BLaER1 treated with 17β-estradiol and CSF1 and Interleukin-3, amounts not matched to agents 10 nM and 100 nM (cell line): ENCODE measurements at regions not wholly inside any gene's neighbourhood (a gene's known extent, or its start where the extent isn't known, plus 50 kb on each side); places are given as distances from the start of the nearest gene placed in this dataset.
A peak's percentile ranks its signal among the peaks of the same experiment; 100 is the strongest.
"Not testable (repeated sequence)": the region's sequence is repeated elsewhere in the genome, so short reads cannot be mapped to it uniquely, and the experiment has no call there.

ENCODE experiments used
- H3K27ac ChIP-seq, 11 experiments: shearing (Covaris generic); formaldehyde crosslinking; 2 replicates each; pipeline ENCODE4 v1.8.1; 2022
- H3K27me3 ChIP-seq, 11 experiments: shearing (Covaris generic); formaldehyde crosslinking; 2 replicates each; pipeline ENCODE4 v1.8.1; 2022
- H3K36me3 ChIP-seq, 11 experiments: shearing (Covaris generic); formaldehyde crosslinking; 2 replicates each; pipeline ENCODE4 v1.8.1; 2022
- H3K4me1 ChIP-seq, 10 experiments: shearing (Covaris generic); formaldehyde crosslinking; 2 replicates each; pipeline ENCODE4 v1.8.1; 2022
- H3K4me2 ChIP-seq, 11 experiments: shearing (Covaris generic); formaldehyde crosslinking; 2 replicates each; pipeline ENCODE4 v1.8.1; 2022
- H3K4me3 ChIP-seq, 10 experiments: shearing (Covaris generic); formaldehyde crosslinking; 2 replicates each; pipeline ENCODE4 v1.8.1; 2022
- H3K9ac ChIP-seq, 11 experiments: shearing (Covaris generic); formaldehyde crosslinking; 2 replicates each; pipeline ENCODE4 v1.8.1; 2022
- H3K9me3 ChIP-seq, 11 experiments: shearing (Covaris generic); formaldehyde crosslinking; replicated peaks in 1 of 11; 2 replicates each; pipeline ENCODE4 v1.8.1; 2022
- H4K20me1 ChIP-seq, 11 experiments: shearing (Covaris generic); formaldehyde crosslinking; 2 replicates each; pipeline ENCODE4 v1.8.1; 2022
- Cebpa-rat ChIP-seq, 11 experiments: shearing (Covaris generic); IDR thresholded peaks; 2 replicates each; pipeline ENCODE4 v1.8.1; 2022

DNA sequence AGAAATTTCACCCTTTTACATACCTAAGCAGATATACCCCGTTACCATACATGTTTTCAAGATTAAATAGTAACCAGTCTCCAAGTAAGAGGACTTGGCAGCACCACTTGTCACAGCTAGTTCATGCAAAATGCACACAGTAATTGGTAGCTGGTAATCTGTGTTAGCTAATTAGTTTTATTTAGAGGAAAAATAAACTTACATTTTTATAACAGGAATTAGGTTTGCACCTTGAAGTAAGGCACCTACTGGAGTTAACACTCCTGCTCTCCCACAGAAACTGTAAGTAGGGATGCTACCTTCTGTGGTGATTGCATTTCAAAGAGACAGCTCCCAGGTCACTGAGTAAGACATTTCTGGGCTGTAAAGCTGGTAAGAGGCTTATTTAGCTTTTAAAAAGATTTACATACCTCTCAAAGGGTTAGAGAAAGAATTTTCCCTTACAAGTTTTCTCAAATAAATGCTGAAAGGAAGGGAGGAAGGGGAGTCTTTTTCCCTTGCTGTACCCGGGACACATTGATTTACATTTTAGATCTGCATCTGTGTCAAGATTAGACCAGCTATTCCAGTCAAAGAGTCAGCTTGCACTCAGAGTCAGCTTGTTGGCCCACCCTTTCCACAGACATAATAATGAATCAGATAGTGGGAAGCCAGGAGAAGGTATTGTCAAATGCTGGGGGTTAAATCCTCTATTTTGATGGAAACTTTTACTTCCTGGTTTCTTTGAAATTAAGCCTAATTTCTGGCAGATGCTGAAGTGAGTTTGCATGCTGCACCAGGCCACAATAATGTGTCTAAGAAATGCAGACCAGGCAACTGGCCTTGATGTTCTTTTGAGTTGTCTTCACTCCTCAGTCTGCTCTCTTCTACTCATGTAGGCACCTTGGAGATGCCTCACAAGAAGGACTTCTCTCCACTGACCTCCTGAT is 77.6 kb upstream of the CHD2 start:
- H3K4me1 ChIP-seq: peaks cover 50 to 75% (median 55%) of the 10 kb centered on the region in 10 experiments
- H3K4me2 ChIP-seq: peak overlapping the region in 10 of 11 experiments; percentile 1 to 94 (median 79); a peak in 16 of 22 replicates
- H4K20me1 ChIP-seq: no peaks in the 10 kb centered on the region
- no peaks in the 10 kb centered on the region for H3K9me3 ChIP-seq
- H3K36me3 ChIP-seq: no peaks in the 10 kb centered on the region
- H3K27me3 ChIP-seq: no peaks in the 10 kb centered on the region
- peak overlapping the region in 6 of 11 experiments; percentile 10 to 86 (median 31); a peak in 9 of 22 replicates for H3K27ac ChIP-seq
- no peak for TF ChIP-seq Cebpa-rat (IDR thresholded peaks at IDR 0.05)
- no peak overlapping the region for H3K4me3 ChIP-seq
- H3K9ac ChIP-seq: peak overlapping the region in 2 of 11 experiments; percentile 5 to 10; a peak in 2 of 22 replicates

- H3K9me3 ChIP-seq: no peaks in the 10 kb centered on the region
- H3K4me2 ChIP-seq: 0 out of 22 replicates have a peak overlapping the region, but pooled peaks of 1 of the 11 experiments have one; percentile 24
- no peak for TF ChIP-seq Cebpa-rat (IDR thresholded peaks at IDR 0.05)
- peaks cover 36 to 67% (median 43%) of the 10 kb centered on the region in 10 experiments for H3K4me1 ChIP-seq
- H3K9ac ChIP-seq: no peak overlapping the region
- no peaks in the 10 kb centered on the region for H4K20me1 ChIP-seq
- H3K4me3 ChIP-seq: no peak overlapping the region
- no peaks in the 10 kb centered on the region for H3K36me3 ChIP-seq
- H3K27me3 ChIP-seq: no peaks in the 10 kb centered on the region
- no peak overlapping the region for H3K27ac ChIP-seq
Observed at GRCh38 chr15:92825985-92826384, 74.1 kb upstream of the CHD2 start.

- H3K27ac ChIP-seq, H3K9ac ChIP-seq: not testable (repeated sequence)
Observed at GRCh38 chr15:92827991-92828390, 72.1 kb upstream of the CHD2 start.

GRCh38 chr15:92829875-92830274 is 70.2 kb upstream of the CHD2 start:
- Histone ChIP-seq H4K20me1 (no peaks in the 10 kb centered on the region), H3K27ac (peak overlapping the region in 9 of 11 experiments; percentile 14 to 94 (median 90); a peak in 16 of 22 replicates), H3K4me1 (peaks cover 48 to 77% (median 55%) of the 10 kb centered on the region in 10 experiments), H3K9ac (peak overlapping the region in 4 of 11 experiments; percentile 73 to 86 (median 82); a peak in 2 of 22 replicates), H3K36me3 (no peaks in the 10 kb centered on the region), H3K27me3 (no peaks in the 10 kb centered on the region), H3K4me2 (peak overlapping the region; percentile 84 to 99 (median 93)), H3K9me3 (no peaks in the 10 kb centered on the region), H3K4me3 (no peak overlapping the region)
- no peak for TF ChIP-seq Cebpa-rat (IDR thresholded peaks at IDR 0.05)

More at GRCh38 chr15:92827991-92828390, 72.1 kb upstream of the CHD2 start:
- not testable (repeated sequence) for H4K20me1 ChIP-seq, H3K9me3 ChIP-seq, H3K27me3 ChIP-seq, H3K4me3 ChIP-seq, H3K4me2 ChIP-seq, H3K36me3 ChIP-seq
- H3K4me1 ChIP-seq: peaks cover 30 to 62% (median 39%) of the 10 kb centered on the region in 10 experiments

- peaks cover 57 to 79% (median 63%) of the 10 kb centered on the region in 10 experiments for H3K4me1 ChIP-seq
Observed at GRCh38 chr15:92831336-92831654, 68.8 kb upstream of the CHD2 start.

DNA sequence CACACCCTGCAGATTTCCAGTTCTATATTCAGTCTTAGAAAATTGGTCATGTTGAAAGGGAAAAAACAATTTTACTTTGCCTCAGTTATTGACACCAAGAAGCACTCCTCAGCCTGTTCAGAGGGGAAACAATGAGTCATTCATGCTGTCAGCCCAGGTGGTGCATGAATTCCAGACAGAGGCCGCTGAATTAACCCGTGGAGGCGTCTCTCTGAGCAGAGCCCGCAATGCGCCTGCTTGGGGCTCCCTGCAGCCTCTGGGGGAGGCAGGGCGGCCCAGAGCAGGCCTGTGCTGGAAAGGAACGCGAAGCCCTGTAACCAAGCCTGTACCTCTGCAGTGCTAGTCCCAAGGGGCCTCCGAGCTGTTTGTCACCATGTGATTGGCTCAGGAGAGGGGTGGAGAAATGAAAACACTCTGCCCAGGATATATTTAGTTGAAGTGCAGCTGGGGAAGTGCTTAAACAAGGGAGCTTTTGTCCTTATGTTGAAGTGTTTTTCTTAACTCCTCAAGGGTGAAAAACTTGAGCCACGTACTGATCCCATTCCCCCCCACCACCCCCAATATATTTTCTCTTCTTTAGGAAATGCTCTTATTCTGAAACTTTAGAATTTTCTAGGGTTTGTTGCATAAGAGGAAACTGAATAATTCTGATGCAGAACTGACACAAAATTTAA is 68.3 kb upstream of the CHD2 start:
- peaks cover 56 to 74% (median 63%) of the 10 kb centered on the region in 10 experiments for H3K4me1 ChIP-seq
- H3K27me3 ChIP-seq: no peaks in the 10 kb centered on the region
- H3K9me3 ChIP-seq: no peaks in the 10 kb centered on the region
- H3K36me3 ChIP-seq: no peaks in the 10 kb centered on the region
- no peak for TF ChIP-seq Cebpa-rat (IDR thresholded peaks at IDR 0.05)
- H4K20me1 ChIP-seq: no peaks in the 10 kb centered on the region
- H3K9ac ChIP-seq: peak overlapping the region; percentile 73 to 86 (median 76)
- H3K4me3 ChIP-seq: peak overlapping the region; percentile 34 to 62 (median 50); a peak in 19 of 20 replicates
- H3K27ac ChIP-seq: peak overlapping the region; percentile 76 to 94 (median 88)
- H3K4me2 ChIP-seq: peak overlapping the region; percentile 84 to 99 (median 93)

More at GRCh38 chr15:92831336-92831654, 68.8 kb upstream of the CHD2 start:
- H3K9ac ChIP-seq: peak overlapping the region; percentile 73 to 86 (median 76)
- no peaks in the 10 kb centered on the region for H3K9me3 ChIP-seq
- TF ChIP-seq Cebpa-rat (IDR thresholded peaks at IDR 0.05): no peak
- H3K27ac ChIP-seq: peak overlapping the region; percentile 76 to 94 (median 88)
- H3K4me2 ChIP-seq: peak overlapping the region; percentile 84 to 99 (median 93)
- no peaks in the 10 kb centered on the region for H3K36me3 ChIP-seq
- peak overlapping the region; percentile 3 to 62 (median 38); a peak in 18 of 20 replicates for H3K4me3 ChIP-seq
- no peaks in the 10 kb centered on the region for H4K20me1 ChIP-seq
- H3K27me3 ChIP-seq: no peaks in the 10 kb centered on the region

DNA sequence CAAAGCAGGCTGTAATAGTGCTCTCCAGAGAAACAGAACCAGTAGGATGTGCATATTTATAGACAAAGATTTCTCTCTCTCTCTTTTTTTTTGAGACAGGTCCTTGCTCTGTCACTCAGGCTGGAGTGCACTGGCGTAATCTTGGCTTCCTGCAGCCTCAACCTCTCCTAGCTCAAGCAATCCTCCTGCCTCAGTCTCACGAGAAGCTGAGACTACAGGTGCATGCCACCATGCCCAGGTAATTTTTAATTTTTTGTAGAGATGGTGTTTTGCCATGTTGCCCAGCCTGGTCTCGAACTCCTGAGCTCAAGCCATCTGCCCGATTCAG is 67.1 kb upstream of the CHD2 start:
- TF ChIP-seq Cebpa-rat (IDR thresholded peaks at IDR 0.05): no peak
- Histone ChIP-seq H3K27me3 (no peaks in the 10 kb centered on the region), H3K4me1 (peaks cover 54 to 73% (median 64%) of the 10 kb centered on the region in 10 experiments), H3K4me3 (peak overlapping the region in 9 of 10 experiments; percentile 8 to 62 (median 52); a peak in 15 of 20 replicates), H3K36me3 (no peaks in the 10 kb centered on the region), H3K4me2 (peak overlapping the region; percentile 84 to 99 (median 93)), H3K9ac (peak overlapping the region; percentile 73 to 86 (median 76); a peak in 20 of 22 replicates), H3K27ac (peak overlapping the region; percentile 76 to 94 (median 88); a peak in 21 of 22 replicates), H4K20me1 (no peaks in the 10 kb centered on the region), H3K9me3 (no peaks in the 10 kb centered on the region)

GRCh38 chr15:92833493-92834271 is 66.4 kb upstream of the CHD2 start:
- no peaks in the 10 kb centered on the region for H4K20me1 ChIP-seq
- H3K9ac ChIP-seq: peak overlapping the region; percentile 73 to 86 (median 76); a peak in 20 of 22 replicates
- peaks cover 54 to 79% (median 68%) of the 10 kb centered on the region in 10 experiments for H3K4me1 ChIP-seq
- H3K9me3 ChIP-seq: no peaks in the 10 kb centered on the region
- peak overlapping the region; percentile 76 to 94 (median 88); a peak in 21 of 22 replicates for H3K27ac ChIP-seq
- TF ChIP-seq Cebpa-rat (IDR thresholded peaks at IDR 0.05): no peak
- no peaks in the 10 kb centered on the region for H3K36me3 ChIP-seq
- H3K27me3 ChIP-seq: no peaks in the 10 kb centered on the region
- H3K4me3 ChIP-seq: peak overlapping the region in 6 of 10 experiments; percentile 38 to 62 (median 54); a peak in 5 of 20 replicates
- peak overlapping the region; percentile 84 to 99 (median 93) for H3K4me2 ChIP-seq
